B cell (primary cell): ENCODE measurements at regions not wholly inside any gene's neighbourhood (a gene's known extent, or its start where the extent isn't known, plus 50 kb on each side); places are given as distances from the start of the nearest gene placed in this dataset.

Source experiments
- ATAC-seq: fragments of 200-7000 bp; cut with Tn5 transposase; one replicate; pipeline ENCODE4 v1.10.0; 2021; ENCODE audit warnings: low read depth, mild to moderate bottlenecking, moderate number of reproducible peaks, moderate library complexity
- CTCF ChIA-PET: fragments of 350-600 bp; sonication (Branson Sonifier 250); formaldehyde crosslinking; loops from one replicate; lab custom pipeline; 2021; ENCODE audit warnings: antibody characterized with exemption, inconsistent platforms; lab: Charles Lee
- POLR2A ChIA-PET: fragments of 350-600 bp; sonication (Branson Sonifier 250); formaldehyde crosslinking; loops from one replicate; lab custom pipeline; 2021; ENCODE audit warnings: antibody characterized with exemption; lab: Charles Lee
- DNase-seq: peaks from one replicate; pipeline ENCODE4 v3.0.0; 2013
- H2AFZ ChIP-seq: 2 replicates; pipeline ENCODE4 v1.6.1; 2012; ENCODE audit warnings: mild to moderate bottlenecking, low read depth, low read length; ENCODE audit not compliant: insufficient read depth, poor library complexity, severe bottlenecking
- H3K27ac ChIP-seq, 2 donors: 1 replicate in 1 of 2; 2 replicates in 1 of 2; pipeline ENCODE4 v1.5.1; 2012 to 2013; ENCODE audit warnings: low read length in 2 of 2, mild to moderate bottlenecking in 2 of 2, moderate library complexity in 1 of 2
- H3K27me3 ChIP-seq, 4 experiments: fragments of 200-600 bp in 1 of 4; sonication (generic) in 1 of 4; replicated peaks in 1 of 4; 1 replicate in 2 of 4; 2 replicates in 2 of 4; pipeline versions ENCODE4 v1.6.1 to v1.7.0; 2013 to 2016; ENCODE audit warnings: low read length in 3 of 4, mild to moderate bottlenecking in 2 of 4, mixed read lengths in 1 of 4, moderate library complexity in 1 of 4; ENCODE audit not compliant: insufficient read depth in 4 of 4, control insufficient read depth in 3 of 4; ENCODE audit errors: control extremely low read depth in 1 of 4
- H3K36me3 ChIP-seq, 2 experiments: replicated peaks in 1 of 2; 1 replicate in 1 of 2; 2 replicates in 1 of 2; pipeline versions ENCODE4 v1.6.1 to v1.7.1; 2013; ENCODE audit warnings: low read length in 1 of 2; ENCODE audit not compliant: insufficient read depth in 2 of 2, control insufficient read depth in 1 of 2; ENCODE audit errors: control extremely low read depth in 1 of 2, extremely low read depth in 1 of 2
- H3K4me1 ChIP-seq, 2 donors: fragments of 200-600 bp in 1 of 2; sonication (generic) in 1 of 2; 1 replicate in 1 of 2; 2 replicates in 1 of 2; pipeline versions ENCODE4 v1.5.1 to v1.6.1; 2013 to 2017; ENCODE audit warnings: low read length in 2 of 2; ENCODE audit not compliant: control insufficient read depth in 2 of 2, insufficient read depth in 2 of 2
- H3K4me2 ChIP-seq: replicated peaks from 2 replicates; pipeline ENCODE3; 2012; ENCODE audit warnings: mild to moderate bottlenecking, low read depth, low read length; ENCODE audit not compliant: poor library complexity, severe bottlenecking
- H3K4me3 ChIP-seq, 5 experiments: fragments of 200-600 bp in 1 of 5; sonication (generic) in 1 of 5; 1 replicate in 3 of 5; 2 replicates in 2 of 5; pipeline versions ENCODE4 v1.5.1 to v1.7.0; 2011 to 2016; ENCODE audit warnings: low read length in 4 of 5, mild to moderate bottlenecking in 4 of 5, low read depth in 2 of 5, control low read depth in 1 of 5, moderate library complexity in 1 of 5; ENCODE audit not compliant: insufficient read depth in 1 of 5; ENCODE audit errors: control extremely low read depth in 1 of 5, extremely low read depth in 1 of 5
- H3K79me2 ChIP-seq: fragments of 200-600 bp; sonication (generic); one replicate; pipeline ENCODE4 v1.6.0; 2016; ENCODE audit warnings: low read length; ENCODE audit not compliant: control insufficient read depth, insufficient read depth
- H3K9ac ChIP-seq: fragments of 200-600 bp; sonication (generic); 2 replicates; pipeline ENCODE4 v1.6.1; 2017; ENCODE audit warnings: mild to moderate bottlenecking, low read length, moderate library complexity
- H3K9me3 ChIP-seq, 3 donors: one replicate each; pipeline versions ENCODE4 v1.6.1 to v1.7.1; 2013; ENCODE audit warnings: low read length in 2 of 3; ENCODE audit not compliant: control insufficient read depth in 2 of 3, insufficient read depth in 1 of 3; ENCODE audit errors: control extremely low read depth in 1 of 3
- H4K20me1 ChIP-seq: 2 replicates; pipeline ENCODE4 v1.6.0; 2012; ENCODE audit warnings: mild to moderate bottlenecking, low read length; ENCODE audit not compliant: insufficient read depth, control insufficient read depth, poor library complexity, severe bottlenecking
- H3K27ac Mint-ChIP-seq: one replicate; pipeline ENCODE4 v1.8.0; 2021; ENCODE audit warnings: mixed read lengths
- H3K27me3 Mint-ChIP-seq: one replicate; pipeline ENCODE4 v1.8.0; 2021; ENCODE audit warnings: mixed read lengths
- H3K4me1 Mint-ChIP-seq: one replicate; pipeline ENCODE4 v1.8.0; 2021; ENCODE audit warnings: mixed read lengths
- H3K4me3 Mint-ChIP-seq: one replicate; pipeline ENCODE4 v1.8.0; 2021; ENCODE audit warnings: mixed read lengths
- H3K9me3 Mint-ChIP-seq: one replicate; pipeline ENCODE4 v1.8.0; 2022; ENCODE audit warnings: mixed read lengths; ENCODE audit not compliant: insufficient read depth
- EZH2 ChIP-seq: IDR thresholded peaks from 2 replicates; pipeline ENCODE4 v1.6.1; 2012; ENCODE audit warnings: borderline replicate concordance, low read depth, mild to moderate bottlenecking, moderate library complexity, low read length; ENCODE audit not compliant: insufficient read depth, poor library complexity, severe bottlenecking
- WGBS: methylation state at CpG from one replicate; pipeline ENCODE4 v1.1.5; 2013; ENCODE audit warnings: missing lambda C conversion rate; ENCODE audit not compliant: insufficient coverage; 5-methylcytosine and 5-hydroxymethylcytosine counted together
- intact Hi-C: fragments of 100-400 bp; cut with micrococcal nuclease; formaldehyde crosslinking; loops from one replicate; pipeline ENCODE4 v1.10.0; 2022
- TF ChIP-seq, protein P1 (sequence below): fragments of 200-600 bp; IDR thresholded peaks from one replicate; pipeline ENCODE4 v1.8.0; 2022; ENCODE audit warnings: antibody characterized with exemption, mild to moderate bottlenecking

DNA sequence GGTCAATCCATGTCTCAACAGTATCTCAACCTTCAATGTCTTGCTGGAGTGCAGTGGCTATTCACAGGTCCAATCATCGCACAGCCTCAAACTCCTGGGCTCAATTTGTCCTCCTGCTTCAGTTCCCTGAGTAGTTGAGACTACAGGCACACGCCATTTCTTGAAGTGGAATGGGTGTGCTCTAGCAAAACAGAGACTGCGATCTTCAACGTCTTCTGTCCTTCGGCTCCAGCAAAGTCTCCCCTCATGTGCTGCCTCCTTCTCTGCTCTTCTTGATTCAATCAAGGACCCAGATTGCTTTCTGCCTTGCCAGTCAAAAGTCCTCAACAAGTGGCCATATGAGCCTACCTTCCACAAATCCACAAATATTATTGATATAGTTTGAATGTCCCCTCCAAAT is 466.7 kb upstream of the MIR17HG start:
- Histone ChIP-seq H3K27ac (no peak overlapping the region), H2AFZ (no peak overlapping the region), H3K9ac (no peak overlapping the region), H3K4me2 (no peak overlapping the region), H3K27me3 (no peaks in the 10 kb centered on the region), H3K9me3 (no peaks in the 10 kb centered on the region), H4K20me1 (no peaks in the 10 kb centered on the region), H3K36me3 (no peaks in the 10 kb centered on the region), H3K4me3 (no peak overlapping the region), H3K79me2 (no peaks in the 10 kb centered on the region), H3K4me1 (no peaks in the 10 kb centered on the region)
- Mint-ChIP-seq H3K27ac (no peak overlapping the region), H3K9me3 (peaks cover 2% of the 10 kb centered on the region), H3K4me1 (no peaks in the 10 kb centered on the region), H3K4me3 (no peak overlapping the region), H3K27me3 (no peaks in the 10 kb centered on the region)
- POLR2A ChIA-PET, result no interaction called here
- no peak for DNase-seq
- TF ChIP-seq, protein P1, sequence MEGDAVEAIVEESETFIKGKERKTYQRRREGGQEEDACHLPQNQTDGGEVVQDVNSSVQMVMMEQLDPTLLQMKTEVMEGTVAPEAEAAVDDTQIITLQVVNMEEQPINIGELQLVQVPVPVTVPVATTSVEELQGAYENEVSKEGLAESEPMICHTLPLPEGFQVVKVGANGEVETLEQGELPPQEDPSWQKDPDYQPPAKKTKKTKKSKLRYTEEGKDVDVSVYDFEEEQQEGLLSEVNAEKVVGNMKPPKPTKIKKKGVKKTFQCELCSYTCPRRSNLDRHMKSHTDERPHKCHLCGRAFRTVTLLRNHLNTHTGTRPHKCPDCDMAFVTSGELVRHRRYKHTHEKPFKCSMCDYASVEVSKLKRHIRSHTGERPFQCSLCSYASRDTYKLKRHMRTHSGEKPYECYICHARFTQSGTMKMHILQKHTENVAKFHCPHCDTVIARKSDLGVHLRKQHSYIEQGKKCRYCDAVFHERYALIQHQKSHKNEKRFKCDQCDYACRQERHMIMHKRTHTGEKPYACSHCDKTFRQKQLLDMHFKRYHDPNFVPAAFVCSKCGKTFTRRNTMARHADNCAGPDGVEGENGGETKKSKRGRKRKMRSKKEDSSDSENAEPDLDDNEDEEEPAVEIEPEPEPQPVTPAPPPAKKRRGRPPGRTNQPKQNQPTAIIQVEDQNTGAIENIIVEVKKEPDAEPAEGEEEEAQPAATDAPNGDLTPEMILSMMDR, result no peak
- no peak for TF ChIP-seq EZH2
- intact Hi-C loops, result no loop called here
- CTCF ChIA-PET, result no interaction called here
- 94% methylated on average over 4 of the region's 5 CpGs for WGBS
- no peak for ATAC-seq

DNA sequence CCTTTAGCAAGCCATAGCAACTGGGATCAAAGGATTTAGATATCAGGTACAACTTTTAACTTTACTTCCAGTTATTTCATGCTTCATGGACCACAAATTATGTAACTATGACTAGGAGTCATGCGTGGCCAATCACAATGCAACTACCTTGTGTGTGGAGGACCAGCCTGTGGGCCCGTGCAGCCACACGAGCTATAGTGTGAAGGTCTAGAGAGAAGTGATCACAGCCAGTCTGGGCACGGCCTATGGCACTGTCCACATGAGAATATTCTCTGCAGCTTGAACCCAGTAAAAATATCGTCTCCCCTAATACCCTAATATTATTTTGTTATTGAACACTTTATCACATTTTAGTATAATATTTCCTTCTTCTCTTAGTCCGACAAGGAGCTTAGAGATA is 464.9 kb upstream of the MIR17HG start:
- Mint-ChIP-seq H3K9me3 (peaks cover 2% of the 10 kb centered on the region), H3K4me3 (no peak overlapping the region), H3K4me1 (no peaks in the 10 kb centered on the region), H3K27me3 (no peaks in the 10 kb centered on the region), H3K27ac (no peak overlapping the region)
- Histone ChIP-seq H3K79me2 (no peaks in the 10 kb centered on the region), H3K27ac (no peak overlapping the region), H3K4me2 (no peak overlapping the region), H3K9ac (no peak overlapping the region), H4K20me1 (no peaks in the 10 kb centered on the region), H3K9me3 (no peaks in the 10 kb centered on the region), H3K27me3 (no peaks in the 10 kb centered on the region), H3K4me3 (no peak overlapping the region), H3K36me3 (no peaks in the 10 kb centered on the region), H3K4me1 (no peaks in the 10 kb centered on the region), H2AFZ (no peak overlapping the region)
- ATAC-seq, result no peak
- TF ChIP-seq, protein P1, result no peak
- no peak for TF ChIP-seq EZH2
- WGBS, result 100% methylated on average over 2 of the region's 6 CpGs
- intact Hi-C loops, result no loop called here
- POLR2A ChIA-PET, result no interaction called here
- CTCF ChIA-PET, result no interaction called here
- DNase-seq, result no peak
